H1 (cell line): ENCODE measurements at regions not wholly inside any gene's neighbourhood (a gene's known extent, or its start where the extent isn't known, plus 50 kb on each side); places are given as distances from the start of the nearest gene placed in this dataset.

Experiments used
- CEBPB ChIP-seq: IDR thresholded peaks from 2 replicates; pipeline ENCODE4 v1.6.1; 2012; ENCODE audit warnings: low read depth, low read length
- CTCF ChIP-seq, 3 experiments: IDR thresholded peaks; 1 replicate in 2 of 3; 2 replicates in 1 of 3; pipeline versions ENCODE4 v1.5.1 to v1.6.1; 2011; ENCODE audit warnings: low read length in 3 of 3, mild to moderate bottlenecking in 3 of 3, inconsistent platforms in 2 of 3, low read depth in 1 of 3, moderate library complexity in 1 of 3; ENCODE audit not compliant: insufficient read depth in 1 of 3; ENCODE audit errors: control extremely low read depth in 1 of 3
- EP300 ChIP-seq, 2 experiments: IDR thresholded peaks; 1 replicate in 1 of 2; 2 replicates in 1 of 2; pipeline ENCODE4 v1.6.1; 2011 to 2012; ENCODE audit warnings: low read depth in 2 of 2, low read length in 2 of 2, mild to moderate bottlenecking in 2 of 2, borderline replicate concordance in 1 of 2, inconsistent platforms in 1 of 2, moderate library complexity in 1 of 2
- EZH2 ChIP-seq: fragments of 200-600 bp; sonication (generic); IDR thresholded peaks from 2 replicates; pipeline ENCODE4 v1.7.1; 2012; ENCODE audit warnings: low read depth, mild to moderate bottlenecking, moderate library complexity, low read length, inconsistent platforms; ENCODE audit not compliant: severe bottlenecking
- HDAC2 ChIP-seq, 2 experiments: fragments of 300-600 bp in 1 of 2; sonication (generic) in 1 of 2; IDR thresholded peaks; 2 replicates each; pipeline ENCODE4 v1.6.1; 2011 to 2012; ENCODE audit warnings: low read depth in 2 of 2, low read length in 2 of 2, mild to moderate bottlenecking in 2 of 2, moderate library complexity in 2 of 2, borderline replicate concordance in 1 of 2, inconsistent platforms in 1 of 2
- JUND ChIP-seq: IDR thresholded peaks from 2 replicates; pipeline ENCODE4 v1.6.1; 2011; ENCODE audit warnings: mild to moderate bottlenecking, improper control_type of control experiment, low read length
- POLR2AphosphoS5 ChIP-seq: IDR thresholded peaks from 2 replicates; pipeline ENCODE4 v1.6.1; 2011; ENCODE audit warnings: low read depth, low read length
- RFX5 ChIP-seq: IDR thresholded peaks from 2 replicates; pipeline ENCODE4 v1.6.1; 2011; ENCODE audit warnings: low read depth, low read length, improper control_type of control experiment, borderline replicate concordance
- SIN3A ChIP-seq, 2 experiments: IDR thresholded peaks in 1 of 2; conservative IDR thresholded peaks in 1 of 2; 2 replicates each; pipeline ENCODE4 v1.6.1; 2011 to 2012; ENCODE audit warnings: low read length in 2 of 2, improper control_type of control experiment in 1 of 2, low read depth in 1 of 2, mild to moderate bottlenecking in 1 of 2

DNA sequence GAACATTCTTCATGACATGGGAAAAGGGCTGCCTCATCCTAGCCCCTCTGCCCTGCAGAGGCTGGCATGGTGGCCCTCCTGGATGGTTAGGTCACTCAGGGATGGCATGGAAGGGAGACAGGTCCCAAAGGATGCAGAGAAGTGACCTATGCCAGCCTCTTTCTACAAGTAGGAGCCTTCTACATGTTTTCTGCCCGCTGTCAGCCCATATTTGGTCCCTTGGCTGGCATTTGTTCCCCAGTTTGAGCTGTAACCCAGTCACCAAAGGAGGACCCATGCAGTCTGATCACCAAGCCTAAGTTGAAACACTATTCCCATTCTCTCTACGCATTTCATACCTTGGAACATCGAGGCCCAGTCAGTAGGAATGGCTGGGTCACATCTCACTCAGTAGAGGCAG is 95.4 kb downstream of the PJA1 start:
- TF ChIP-seq EP300 (IDR thresholded peaks at IDR 0.05; ENCODE audit: borderline replicate concordance in 1 of 2, low read depth in 2 of 2, low read length in 2 of 2) = no peak
- TF ChIP-seq JUND = no peak
- no peak for TF ChIP-seq CTCF (IDR thresholded peaks at IDR 0.05; ENCODE audit: control extremely low read depth in 1 of 3, insufficient read depth in 1 of 3, low read depth in 1 of 3, low read length in 3 of 3)
- no peak for TF ChIP-seq POLR2AphosphoS5
- no peak for TF ChIP-seq RFX5
- TF ChIP-seq EZH2 = no peak
- no peak for TF ChIP-seq SIN3A (conservative IDR thresholded peaks at IDR 0.05 in 1 of 2, IDR thresholded peaks at IDR 0.05 in 1 of 2; ENCODE audit: low read depth in 1 of 2, low read length in 2 of 2)
- TF ChIP-seq CEBPB = no peak
- no peak for TF ChIP-seq HDAC2 (IDR thresholded peaks at IDR 0.05; ENCODE audit: borderline replicate concordance in 1 of 2, low read depth in 2 of 2, low read length in 2 of 2)
